ENCODE measurements at regions not wholly inside any gene's neighbourhood (a gene's known extent, or its start where the extent isn't known, plus 50 kb on each side); places are given as distances from the start of the nearest gene placed in this dataset.

DNA sequence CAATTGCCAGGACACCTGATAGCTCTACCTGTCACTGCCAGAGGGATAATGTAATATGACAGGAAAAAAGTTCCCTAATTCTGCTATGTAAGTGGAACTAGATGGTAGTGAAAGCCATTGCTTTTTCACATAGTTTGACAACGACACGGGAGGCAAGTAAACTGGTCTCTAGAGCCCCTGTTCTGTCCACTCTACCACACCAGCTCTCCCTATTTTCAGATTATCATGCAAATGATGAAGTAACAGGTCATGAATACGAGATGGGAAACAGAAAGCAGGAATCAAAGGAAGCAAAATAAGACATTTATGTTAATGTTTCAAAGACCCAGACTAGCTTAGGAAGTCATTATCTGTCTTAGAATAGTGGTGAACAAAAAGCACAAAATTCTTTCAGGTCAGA is 56.2 kb downstream of the TAF11L14 start:
- no peak for DNase-seq (ENCODE audit: low read depth)
- H3K4me3 ChIP-seq (ENCODE audit: control insufficient read depth, low read depth, low read length) = no peak overlapping the region
- TF ChIP-seq, protein P1, sequence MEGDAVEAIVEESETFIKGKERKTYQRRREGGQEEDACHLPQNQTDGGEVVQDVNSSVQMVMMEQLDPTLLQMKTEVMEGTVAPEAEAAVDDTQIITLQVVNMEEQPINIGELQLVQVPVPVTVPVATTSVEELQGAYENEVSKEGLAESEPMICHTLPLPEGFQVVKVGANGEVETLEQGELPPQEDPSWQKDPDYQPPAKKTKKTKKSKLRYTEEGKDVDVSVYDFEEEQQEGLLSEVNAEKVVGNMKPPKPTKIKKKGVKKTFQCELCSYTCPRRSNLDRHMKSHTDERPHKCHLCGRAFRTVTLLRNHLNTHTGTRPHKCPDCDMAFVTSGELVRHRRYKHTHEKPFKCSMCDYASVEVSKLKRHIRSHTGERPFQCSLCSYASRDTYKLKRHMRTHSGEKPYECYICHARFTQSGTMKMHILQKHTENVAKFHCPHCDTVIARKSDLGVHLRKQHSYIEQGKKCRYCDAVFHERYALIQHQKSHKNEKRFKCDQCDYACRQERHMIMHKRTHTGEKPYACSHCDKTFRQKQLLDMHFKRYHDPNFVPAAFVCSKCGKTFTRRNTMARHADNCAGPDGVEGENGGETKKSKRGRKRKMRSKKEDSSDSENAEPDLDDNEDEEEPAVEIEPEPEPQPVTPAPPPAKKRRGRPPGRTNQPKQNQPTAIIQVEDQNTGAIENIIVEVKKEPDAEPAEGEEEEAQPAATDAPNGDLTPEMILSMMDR (conservative IDR thresholded peaks at IDR 0.05; ENCODE audit: control insufficient read depth, insufficient read depth, low read depth, low read length) = no peak

DNA sequence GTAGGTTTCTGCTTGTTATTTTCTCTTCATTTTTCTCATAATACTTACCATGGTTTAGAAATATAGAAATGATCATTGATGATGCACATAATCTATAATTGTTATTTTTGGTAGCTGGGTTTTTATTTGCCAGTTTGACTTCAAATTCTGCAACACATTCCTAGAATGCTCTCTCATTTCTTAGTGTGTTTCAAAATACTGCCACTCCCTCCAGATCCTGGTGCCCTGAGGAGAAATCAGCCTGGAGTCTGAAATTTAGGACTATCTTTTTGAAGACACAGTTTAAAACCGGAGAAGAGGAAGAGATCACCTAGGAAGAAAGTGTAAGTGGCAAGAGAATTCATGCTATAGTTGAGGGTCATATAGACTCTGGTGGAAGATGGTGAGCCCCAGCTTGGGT is 57.5 kb downstream of the TAF11L14 start:
- TF ChIP-seq, protein P1 (conservative IDR thresholded peaks at IDR 0.05; ENCODE audit: control insufficient read depth, insufficient read depth, low read depth, low read length) = no peak
- no peak for DNase-seq (ENCODE audit: low read depth)
- H3K4me3 ChIP-seq (ENCODE audit: control insufficient read depth, low read depth, low read length) = no peak overlapping the region

DNA sequence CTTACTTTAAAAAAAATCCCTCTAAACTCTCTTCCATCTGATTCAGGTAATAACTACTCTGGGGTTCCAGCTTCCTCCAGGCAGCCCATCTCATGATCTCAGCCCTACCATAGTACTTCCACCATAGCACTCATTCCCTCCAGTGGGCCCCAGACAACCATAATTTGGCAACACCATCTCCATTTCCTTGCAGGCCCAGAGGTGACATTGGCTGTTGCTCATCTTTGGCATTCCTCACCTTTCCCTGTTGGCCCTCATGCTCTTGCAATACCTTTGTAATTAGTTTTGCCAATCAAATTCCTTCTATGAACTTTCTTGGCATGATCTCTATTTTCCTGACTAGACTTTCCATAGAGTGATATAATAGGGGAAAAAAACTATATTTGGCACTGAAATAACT is 60.1 kb downstream of the TAF11L14 start:
- DNase-seq (ENCODE audit: low read depth) = no peak
- H3K4me3 ChIP-seq (ENCODE audit: control insufficient read depth, low read depth, low read length) = no peak overlapping the region
- TF ChIP-seq, protein P1 (conservative IDR thresholded peaks at IDR 0.05; ENCODE audit: control insufficient read depth, insufficient read depth, low read depth, low read length) = no peak

DNA sequence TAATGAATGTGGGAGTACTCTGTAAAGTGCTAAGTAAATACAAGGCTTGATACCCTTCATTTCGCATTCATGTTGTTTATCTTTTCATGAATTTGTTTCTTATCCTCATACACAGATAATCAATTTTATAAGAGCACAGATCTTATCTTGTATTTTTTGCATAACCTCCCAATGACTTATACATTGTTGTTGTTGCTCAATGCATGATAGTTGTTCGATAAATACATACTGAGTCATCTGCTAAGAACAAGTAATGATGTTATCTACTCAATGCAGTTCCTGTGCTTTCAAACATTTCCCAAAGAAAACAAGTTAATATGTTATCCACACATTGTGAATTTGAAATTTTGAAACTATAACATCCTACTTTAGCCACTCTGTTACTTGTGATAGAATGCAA is 60.7 kb downstream of the TAF11L14 start:
- no peak overlapping the region for H3K4me3 ChIP-seq (ENCODE audit: control insufficient read depth, low read depth, low read length)
- TF ChIP-seq, protein P1 (conservative IDR thresholded peaks at IDR 0.05; ENCODE audit: control insufficient read depth, insufficient read depth, low read depth, low read length) = no peak
- no peak for DNase-seq (ENCODE audit: low read depth)

DNA sequence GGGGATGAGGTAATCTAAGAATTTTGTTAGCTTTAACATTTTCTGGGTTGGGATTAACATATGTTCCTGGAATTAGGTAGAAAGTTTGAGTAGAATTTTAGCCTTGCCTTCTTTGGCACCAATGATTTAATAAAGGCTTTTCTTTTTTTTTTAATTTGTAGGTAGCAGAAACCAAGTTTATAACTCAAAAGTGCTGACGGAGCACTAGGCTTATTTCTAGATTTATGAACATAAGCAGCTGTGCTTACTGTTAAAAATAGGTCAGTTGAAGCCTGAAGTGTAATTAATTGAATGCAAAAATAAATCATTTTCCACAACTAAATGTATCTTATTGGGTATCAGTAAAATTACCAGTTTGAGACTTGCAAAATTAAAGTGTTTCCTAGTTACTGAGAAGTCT is 62.4 kb downstream of the TAF11L14 start:
- H3K4me3 ChIP-seq (ENCODE audit: control insufficient read depth, low read depth, low read length) = no peak overlapping the region
- TF ChIP-seq, protein P1 (conservative IDR thresholded peaks at IDR 0.05; ENCODE audit: control insufficient read depth, insufficient read depth, low read depth, low read length) = no peak

DNA sequence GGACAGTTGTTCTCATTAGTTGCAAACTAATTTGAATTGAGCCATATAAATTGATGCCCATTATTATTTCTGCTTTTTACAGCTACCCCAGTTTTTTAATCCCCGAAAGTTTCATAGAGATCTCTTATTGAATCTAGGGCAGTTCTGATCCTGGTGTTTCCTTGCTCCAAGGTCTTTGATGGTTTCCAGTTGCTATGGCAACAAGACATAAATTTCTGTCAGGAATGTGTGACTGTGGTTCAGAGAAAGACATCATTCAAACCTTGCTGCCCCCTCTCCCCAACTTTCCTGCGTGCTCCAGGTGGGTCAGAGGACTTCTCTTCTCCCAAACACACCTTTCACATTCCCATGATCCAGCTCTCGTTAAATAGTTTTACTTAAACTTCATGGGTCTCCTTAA is 63.4 kb downstream of the TAF11L14 start:
- no peak overlapping the region for H3K4me3 ChIP-seq (ENCODE audit: control insufficient read depth, low read depth, low read length)
- TF ChIP-seq, protein P1 (conservative IDR thresholded peaks at IDR 0.05; ENCODE audit: control insufficient read depth, insufficient read depth, low read depth, low read length) = no peak
- DNase-seq (ENCODE audit: low read depth) = no peak

More for the DNA sequence above, 62.4 kb downstream of the TAF11L14 start:
- DNase-seq (ENCODE audit: low read depth) = no peak
